ENCODE measurements at regions not wholly inside any gene's neighbourhood (a gene's known extent, or its start where the extent isn't known, plus 50 kb on each side); places are given as distances from the start of the nearest gene placed in this dataset.

GRCh38 chr14:41171045-41171444 lies 435.6 kb upstream of the LRFN5 start:
- Histone ChIP-seq H3K4me1 (no peaks in the 10 kb centered on the region), H3K27ac (no peak overlapping the region), H3K9me3 (peaks cover 0 to 4% (median 0%) of the 10 kb centered on the region in 12 donors), H3K27me3 (no peaks in the 10 kb centered on the region), H3K4me3 (no peak overlapping the region), H3K36me3 (no peaks in the 10 kb centered on the region)
- 50 to 60% (median 55%) methylated on average over 1 to 3 of the region's 3 CpGs for WGBS, 4 donors
- no peak for DNase-seq
- intact Hi-C loops (cut with DNase I) = no loop called here
- no peak for TF ChIP-seq POLR2A (IDR thresholded peaks at IDR 0.05)
- TF ChIP-seq, protein P1, sequence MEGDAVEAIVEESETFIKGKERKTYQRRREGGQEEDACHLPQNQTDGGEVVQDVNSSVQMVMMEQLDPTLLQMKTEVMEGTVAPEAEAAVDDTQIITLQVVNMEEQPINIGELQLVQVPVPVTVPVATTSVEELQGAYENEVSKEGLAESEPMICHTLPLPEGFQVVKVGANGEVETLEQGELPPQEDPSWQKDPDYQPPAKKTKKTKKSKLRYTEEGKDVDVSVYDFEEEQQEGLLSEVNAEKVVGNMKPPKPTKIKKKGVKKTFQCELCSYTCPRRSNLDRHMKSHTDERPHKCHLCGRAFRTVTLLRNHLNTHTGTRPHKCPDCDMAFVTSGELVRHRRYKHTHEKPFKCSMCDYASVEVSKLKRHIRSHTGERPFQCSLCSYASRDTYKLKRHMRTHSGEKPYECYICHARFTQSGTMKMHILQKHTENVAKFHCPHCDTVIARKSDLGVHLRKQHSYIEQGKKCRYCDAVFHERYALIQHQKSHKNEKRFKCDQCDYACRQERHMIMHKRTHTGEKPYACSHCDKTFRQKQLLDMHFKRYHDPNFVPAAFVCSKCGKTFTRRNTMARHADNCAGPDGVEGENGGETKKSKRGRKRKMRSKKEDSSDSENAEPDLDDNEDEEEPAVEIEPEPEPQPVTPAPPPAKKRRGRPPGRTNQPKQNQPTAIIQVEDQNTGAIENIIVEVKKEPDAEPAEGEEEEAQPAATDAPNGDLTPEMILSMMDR (IDR thresholded peaks at IDR 0.05) = no peak
- ATAC-seq = no peak

DNA sequence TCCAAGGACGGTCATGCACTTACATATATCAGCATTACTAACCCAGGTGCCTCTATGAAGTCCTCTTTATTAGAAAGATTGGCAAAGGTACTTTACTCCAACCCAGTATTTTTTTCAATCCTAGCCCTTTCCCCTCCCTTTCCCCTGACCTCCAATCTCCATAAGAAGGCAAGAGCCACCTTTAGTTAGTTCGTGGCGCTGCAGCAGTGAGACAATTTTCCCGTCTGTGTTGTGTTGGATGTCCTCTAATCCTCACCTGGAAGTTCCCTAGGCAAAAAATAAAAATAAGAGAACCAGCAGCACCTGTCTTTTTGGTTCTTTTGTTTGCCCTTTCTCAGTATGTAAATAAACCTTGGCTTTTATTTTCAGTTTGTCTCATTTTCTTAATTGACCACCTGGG lies 439.6 kb upstream of the LRFN5 start:
- ATAC-seq (no peak), DNase-seq (no peak)
- TF ChIP-seq POLR2A (IDR thresholded peaks at IDR 0.05) = no peak
- TF ChIP-seq, protein P1 (IDR thresholded peaks at IDR 0.05) = no peak
- intact Hi-C loops (cut with DNase I) = no loop called here
- Histone ChIP-seq H3K4me1 (no peaks in the 10 kb centered on the region), H3K27me3 (no peaks in the 10 kb centered on the region), H3K4me3 (no peak overlapping the region), H3K36me3 (no peaks in the 10 kb centered on the region), H3K9me3 (peaks cover 0 to 4% (median 0%) of the 10 kb centered on the region in 12 donors), H3K27ac (no peak overlapping the region)
- 84 to 92% (median 87%) methylated on average over 4 of the region's 4 CpGs for WGBS, 4 donors

DNA sequence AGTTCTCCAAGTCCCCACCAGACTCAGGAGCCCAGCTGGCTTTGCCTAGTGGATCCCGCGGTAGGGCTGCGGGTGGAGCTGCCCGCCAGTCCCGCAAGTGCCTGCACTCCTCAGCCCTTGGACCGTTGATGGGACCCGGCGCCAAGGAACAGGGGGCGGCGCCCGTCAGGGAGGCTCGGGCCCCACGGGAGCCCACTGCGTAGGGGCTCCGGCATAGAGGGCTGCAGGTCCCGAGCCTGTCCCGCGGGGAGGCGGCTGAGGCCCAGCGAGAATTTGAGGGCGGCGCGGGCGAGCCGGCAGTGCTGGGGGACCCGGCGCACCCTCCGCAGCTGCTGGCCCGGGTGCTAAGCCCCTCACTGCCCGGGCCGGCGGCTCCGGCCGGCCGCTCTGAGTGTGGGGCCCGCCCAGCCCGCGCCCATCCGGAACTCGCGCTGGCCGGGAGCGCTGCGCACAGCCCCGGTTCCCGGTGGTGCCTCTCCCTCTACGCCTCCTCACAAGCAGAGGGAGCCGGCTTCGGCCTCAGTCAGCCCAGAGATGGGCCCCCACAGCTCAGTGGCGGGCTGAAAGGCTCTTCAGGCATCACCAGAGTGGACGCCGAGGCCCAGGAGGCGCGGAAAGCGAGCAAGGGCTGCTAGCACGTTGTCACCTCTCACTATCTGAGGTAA lies 452.4 kb upstream of the LRFN5 start:
- no peak for ATAC-seq
- Histone ChIP-seq H3K9me3 (peaks cover 0 to 7% (median 0%) of the 10 kb centered on the region in 12 donors), H3K36me3 (no peaks in the 10 kb centered on the region), H3K27me3 (no peaks in the 10 kb centered on the region), H3K4me1 (no peaks in the 10 kb centered on the region), H3K4me3 (no peak overlapping the region), H3K27ac (no peak overlapping the region)
- WGBS, 4 donors = 90 to 93% (median 91%) methylated on average over 14 to 56 of the region's 56 CpGs
- peak in 1 of 5 donors; percentile 44 for DNase-seq
- intact Hi-C loops (cut with DNase I) = no loop called here
- no peak for TF ChIP-seq POLR2A (IDR thresholded peaks at IDR 0.05)
- TF ChIP-seq, protein P1 (IDR thresholded peaks at IDR 0.05) = no peak

GRCh38 chr14:41146391-41146790 lies 460.3 kb upstream of the LRFN5 start:
- Histone ChIP-seq H3K4me1 (no peaks in the 10 kb centered on the region), H3K9me3 (peaks cover 0 to 2% (median 0%) of the 10 kb centered on the region in 12 donors), H3K4me3 (no peak overlapping the region), H3K36me3 (no peaks in the 10 kb centered on the region), H3K27ac (no peak overlapping the region), H3K27me3 (no peaks in the 10 kb centered on the region)
- DNase-seq (no peak), ATAC-seq (no peak)
- WGBS, 4 donors = 28 to 91% (median 82%) methylated on average over 2 of the region's 2 CpGs
- intact Hi-C loops (cut with DNase I) = no loop called here
- no peak for TF ChIP-seq POLR2A (IDR thresholded peaks at IDR 0.05)
- TF ChIP-seq, protein P1 (IDR thresholded peaks at IDR 0.05) = no peak
